OCI-LY1 (cell line): ENCODE measurements at regions not wholly inside any gene's neighbourhood (a gene's known extent, or its start where the extent isn't known, plus 50 kb on each side); places are given as distances from the start of the nearest gene placed in this dataset.
"Not testable (repeated sequence)": the region's sequence is repeated elsewhere in the genome, so short reads cannot be mapped to it uniquely, and the experiment has no call there.

Source experiments
- H2AFZ ChIP-seq: fragments of 200-600 bp; sonication (generic), shearing (Covaris generic); 2 replicates; pipeline ENCODE4 v1.6.0; 2014; ENCODE audit warnings: antibody characterized with exemption, mild to moderate bottlenecking, low read length
- H3F3A ChIP-seq: fragments of 200-600 bp; sonication (generic), shearing (Covaris generic); 2 replicates; pipeline ENCODE4 v1.6.0; 2014; ENCODE audit warnings: mild to moderate bottlenecking, antibody characterized with exemption, low read length, moderate library complexity; ENCODE audit not compliant: insufficient read depth
- H3K27ac ChIP-seq: fragments of 200-600 bp; sonication (generic); 2 replicates; pipeline ENCODE4 v1.5.1; 2014; ENCODE audit warnings: low read length, mixed run types, mild to moderate bottlenecking, low read depth; ENCODE audit not compliant: poor library complexity, severe bottlenecking
- H3K27me3 ChIP-seq: fragments of 200-600 bp; sonication (generic); 2 replicates; pipeline ENCODE4 v1.6.0; 2014; ENCODE audit warnings: antibody characterized with exemption, mild to moderate bottlenecking, low read length, moderate library complexity; ENCODE audit not compliant: insufficient read depth
- H3K36me3 ChIP-seq: fragments of 200-600 bp; sonication (generic); 2 replicates; pipeline ENCODE4 v1.6.1; 2014; ENCODE audit warnings: mild to moderate bottlenecking, antibody characterized with exemption, low read length, moderate library complexity, mixed read lengths; ENCODE audit not compliant: insufficient read depth
- H3K4me1 ChIP-seq: fragments of 200-600 bp; sonication (generic); 2 replicates; pipeline ENCODE4 v1.5.1; 2014; ENCODE audit warnings: mild to moderate bottlenecking, low read length, moderate library complexity; ENCODE audit not compliant: insufficient read depth, severe bottlenecking
- H3K4me2 ChIP-seq: fragments of 200-600 bp; sonication (generic), shearing (Covaris generic); 2 replicates; pipeline ENCODE4 v1.6.1; 2014; ENCODE audit warnings: low read length
- H3K4me3 ChIP-seq: fragments of 200-600 bp; sonication (generic); 2 replicates; pipeline ENCODE4 v1.5.1; 2014; ENCODE audit warnings: low read length, low read depth, mild to moderate bottlenecking, mixed read lengths; ENCODE audit not compliant: poor library complexity, severe bottlenecking
- H3K79me2 ChIP-seq: fragments of 200-600 bp; shearing (Covaris generic); 2 replicates; pipeline ENCODE4 v1.6.1; 2016; ENCODE audit warnings: mixed run types, low read length, mixed read lengths; ENCODE audit not compliant: insufficient read depth
- H3K9ac ChIP-seq: fragments of 200-600 bp; sonication (generic), shearing (Covaris generic); 2 replicates; pipeline ENCODE4 v1.6.1; 2014; ENCODE audit warnings: mild to moderate bottlenecking, low read length, mixed read lengths
- H3K9me2 ChIP-seq: fragments of 200-600 bp; sonication (generic), shearing (Covaris generic); 2 replicates; pipeline ENCODE4 v1.6.1; 2014; ENCODE audit warnings: low read depth, mild to moderate bottlenecking, low read length, mixed read lengths
- H3K9me3 ChIP-seq: fragments of 200-600 bp; shearing (Covaris generic); 2 replicates; pipeline ENCODE4 v1.6.1; 2014; ENCODE audit warnings: low read length, mixed read lengths
- H4K20me1 ChIP-seq: fragments of 200-600 bp; sonication (generic), shearing (Covaris generic); 2 replicates; pipeline ENCODE4 v1.6.0; 2016; ENCODE audit warnings: mild to moderate bottlenecking, low read length; ENCODE audit not compliant: insufficient read depth
- EZH2 ChIP-seq: fragments of 200-600 bp; sonication (generic), shearing (Covaris generic); IDR thresholded peaks from 2 replicates; pipeline ENCODE4 v1.8.0; 2017; ENCODE audit warnings: borderline replicate concordance, mixed run types, mild to moderate bottlenecking, antibody characterized with exemption, low read length, moderate library complexity, mixed read lengths
- TF ChIP-seq, protein P1 (sequence below): fragments of 200-600 bp; sonication (generic), shearing (Covaris generic); IDR thresholded peaks from 2 replicates; pipeline ENCODE4 v1.5.1; 2017; ENCODE audit warnings: mild to moderate bottlenecking, antibody characterized with exemption, low read length, moderate library complexity, mixed read lengths

GRCh38 chr3:197406266-197406665 is 107.9 kb upstream of the DLG1 start:
- H3K9ac ChIP-seq = no peak overlapping the region
- no peaks in the 10 kb centered on the region for H4K20me1 ChIP-seq
- H3K9me3 ChIP-seq = no peaks in the 10 kb centered on the region
- H3K4me2 ChIP-seq = no peak overlapping the region
- H3K27me3 ChIP-seq = peaks cover 8% of the 10 kb centered on the region
- no peaks in the 10 kb centered on the region for H3K4me1 ChIP-seq
- no peak overlapping the region for H3K4me3 ChIP-seq
- H2AFZ ChIP-seq = no peak overlapping the region
- H3K36me3 ChIP-seq = no peaks in the 10 kb centered on the region
- H3K79me2 ChIP-seq = no peaks in the 10 kb centered on the region
- no peaks in the 10 kb centered on the region for H3K9me2 ChIP-seq
- no peak overlapping the region for H3K27ac ChIP-seq
- no peak for TF ChIP-seq EZH2
- TF ChIP-seq, protein P1, sequence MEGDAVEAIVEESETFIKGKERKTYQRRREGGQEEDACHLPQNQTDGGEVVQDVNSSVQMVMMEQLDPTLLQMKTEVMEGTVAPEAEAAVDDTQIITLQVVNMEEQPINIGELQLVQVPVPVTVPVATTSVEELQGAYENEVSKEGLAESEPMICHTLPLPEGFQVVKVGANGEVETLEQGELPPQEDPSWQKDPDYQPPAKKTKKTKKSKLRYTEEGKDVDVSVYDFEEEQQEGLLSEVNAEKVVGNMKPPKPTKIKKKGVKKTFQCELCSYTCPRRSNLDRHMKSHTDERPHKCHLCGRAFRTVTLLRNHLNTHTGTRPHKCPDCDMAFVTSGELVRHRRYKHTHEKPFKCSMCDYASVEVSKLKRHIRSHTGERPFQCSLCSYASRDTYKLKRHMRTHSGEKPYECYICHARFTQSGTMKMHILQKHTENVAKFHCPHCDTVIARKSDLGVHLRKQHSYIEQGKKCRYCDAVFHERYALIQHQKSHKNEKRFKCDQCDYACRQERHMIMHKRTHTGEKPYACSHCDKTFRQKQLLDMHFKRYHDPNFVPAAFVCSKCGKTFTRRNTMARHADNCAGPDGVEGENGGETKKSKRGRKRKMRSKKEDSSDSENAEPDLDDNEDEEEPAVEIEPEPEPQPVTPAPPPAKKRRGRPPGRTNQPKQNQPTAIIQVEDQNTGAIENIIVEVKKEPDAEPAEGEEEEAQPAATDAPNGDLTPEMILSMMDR = no peak
- H3F3A ChIP-seq = no peaks in the 10 kb centered on the region

DNA sequence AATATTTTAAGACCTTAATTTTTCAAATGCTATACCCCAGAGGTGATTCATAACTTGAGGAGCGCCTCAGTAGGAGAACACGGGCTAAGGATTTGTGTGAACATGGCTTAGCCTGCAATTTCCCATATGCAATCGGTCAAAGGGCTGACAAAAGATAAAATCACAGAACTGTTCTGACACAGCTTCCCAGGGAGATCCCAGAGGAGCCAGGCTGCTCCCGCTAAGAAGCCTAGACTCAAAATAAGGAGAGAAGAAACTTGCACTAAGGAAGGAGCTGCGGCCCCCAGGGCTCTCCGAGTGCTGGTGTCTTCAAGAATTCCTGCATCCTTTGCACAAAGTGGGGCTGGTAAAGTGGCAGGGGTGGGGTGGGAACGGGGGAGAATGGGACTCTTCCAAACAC is 106.3 kb upstream of the DLG1 start:
- Histone ChIP-seq H3K27ac (no peak overlapping the region), H3K79me2 (no peaks in the 10 kb centered on the region), H3K9me2 (no peaks in the 10 kb centered on the region), H4K20me1 (no peaks in the 10 kb centered on the region), H3K4me2 (no peak overlapping the region), H3K36me3 (no peaks in the 10 kb centered on the region), H3K4me3 (no peak overlapping the region), H3K9me3 (no peaks in the 10 kb centered on the region), H3K27me3 (peaks cover 7% of the 10 kb centered on the region), H3K4me1 (no peaks in the 10 kb centered on the region), H3K9ac (no peak overlapping the region), H3F3A (no peaks in the 10 kb centered on the region), H2AFZ (no peak overlapping the region)
- TF ChIP-seq EZH2 = no peak
- TF ChIP-seq, protein P1 = no peak

DNA sequence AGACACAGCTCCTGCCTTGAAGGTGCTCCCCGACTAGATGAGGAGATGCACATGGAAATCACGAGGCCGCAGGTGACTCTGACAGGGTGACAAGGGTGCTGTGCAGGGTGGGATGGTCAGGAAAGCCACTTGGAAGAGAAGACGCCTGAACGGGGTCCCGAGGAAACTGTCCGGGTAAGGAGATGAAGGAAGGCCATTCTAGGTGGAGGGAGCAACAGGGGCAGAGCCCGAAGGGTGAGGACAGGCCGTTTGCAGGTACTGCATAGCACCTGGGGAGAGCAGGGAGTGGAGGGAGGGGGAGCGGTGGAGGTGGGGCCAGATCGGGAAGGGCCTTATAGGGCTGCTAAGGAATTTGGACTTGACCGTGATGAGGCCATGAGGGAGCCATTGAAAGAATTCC is 105.6 kb upstream of the DLG1 start:
- Histone ChIP-seq H3K4me1 (no peaks in the 10 kb centered on the region), H3K27ac (no peak overlapping the region), H3K9me3 (no peaks in the 10 kb centered on the region), H3K4me3 (no peak overlapping the region), H3F3A (no peaks in the 10 kb centered on the region), H2AFZ (no peak overlapping the region), H3K9ac (no peak overlapping the region), H3K9me2 (no peaks in the 10 kb centered on the region), H4K20me1 (no peaks in the 10 kb centered on the region), H3K36me3 (no peaks in the 10 kb centered on the region), H3K27me3 (peaks cover 3% of the 10 kb centered on the region), H3K79me2 (no peaks in the 10 kb centered on the region), H3K4me2 (no peak overlapping the region)
- TF ChIP-seq, protein P1 = no peak
- TF ChIP-seq EZH2 = no peak

- not testable (repeated sequence) for H3K4me3 ChIP-seq, H3K36me3 ChIP-seq, H3K79me2 ChIP-seq, H2AFZ ChIP-seq, H3K9me2 ChIP-seq, H4K20me1 ChIP-seq, H3K4me2 ChIP-seq, H3K27me3 ChIP-seq, H3K4me1 ChIP-seq, H3K9ac ChIP-seq, H3K27ac ChIP-seq, H3F3A ChIP-seq, H3K9me3 ChIP-seq
These were observed 104.0 kb upstream of the DLG1 start for GRCh38 chr3:197402401-197402800.
